ENCODE measurements at regions not wholly inside any gene's neighbourhood (a gene's known extent, or its start where the extent isn't known, plus 50 kb on each side); places are given as distances from the start of the nearest gene placed in this dataset.

GRCh38 chr3:195003006-195003892, 267.7 kb downstream of the XXYLT1 start:
- peak; percentile 90 for DNase-seq (ENCODE audit: low read depth)
- no peak overlapping the region for H3K4me3 ChIP-seq (ENCODE audit: low read depth, low read length)
- no peak for TF ChIP-seq CTCF (IDR thresholded peaks at IDR 0.05; ENCODE audit: insufficient read depth, low read length)

GRCh38 chr3:195003893-195004289, 267.1 kb downstream of the XXYLT1 start:
- no peak overlapping the region for H3K4me3 ChIP-seq (ENCODE audit: low read depth, low read length)
- no peak for TF ChIP-seq CTCF (IDR thresholded peaks at IDR 0.05; ENCODE audit: insufficient read depth, low read length)
- DNase-seq (ENCODE audit: low read depth): no peak

GRCh38 chr3:195004512-195005250, 266.3 kb downstream of the XXYLT1 start:
- no peak for DNase-seq (ENCODE audit: low read depth)
- no peak for TF ChIP-seq CTCF (IDR thresholded peaks at IDR 0.05; ENCODE audit: insufficient read depth, low read length)
- no peak overlapping the region for H3K4me3 ChIP-seq (ENCODE audit: low read depth, low read length)

GRCh38 chr3:195005251-195005620, 265.7 kb downstream of the XXYLT1 start:
- no peak for TF ChIP-seq CTCF (IDR thresholded peaks at IDR 0.05; ENCODE audit: insufficient read depth, low read length)
- no peak overlapping the region for H3K4me3 ChIP-seq (ENCODE audit: low read depth, low read length)
- no peak for DNase-seq (ENCODE audit: low read depth)

GRCh38 chr3:195005759-195006510, 265.0 kb downstream of the XXYLT1 start:
- no peak for DNase-seq (ENCODE audit: low read depth)
- no peak for TF ChIP-seq CTCF (IDR thresholded peaks at IDR 0.05; ENCODE audit: insufficient read depth, low read length)
- no peak overlapping the region for H3K4me3 ChIP-seq (ENCODE audit: low read depth, low read length)

GRCh38 chr3:195007151-195007550, 263.8 kb downstream of the XXYLT1 start:
- no peak for TF ChIP-seq CTCF (IDR thresholded peaks at IDR 0.05; ENCODE audit: insufficient read depth, low read length)
- no peak overlapping the region for H3K4me3 ChIP-seq (ENCODE audit: low read depth, low read length)
- no peak for DNase-seq (ENCODE audit: low read depth)
